Breast epithelium (tissue), 4 donors: ENCODE measurements at regions not wholly inside any gene's neighbourhood (a gene's known extent, or its start where the extent isn't known, plus 50 kb on each side); places are given as distances from the start of the nearest gene placed in this dataset.
"Not testable (repeated sequence)": the region's sequence is repeated elsewhere in the genome, so short reads cannot be mapped to it uniquely, and the experiment has no call there.

ENCODE experiments used
- DNase-seq, 2 donors: peaks; one replicate each; pipeline ENCODE4 v3.0.0-alpha.2; 2019; ENCODE audit warnings: low spot score in 2 of 2
- H3K27ac ChIP-seq, 2 donors: fragments of 200-600 bp; sonication (generic) in 1 of 2; one replicate each; pipeline ENCODE4 v1.5.1; 2016 to 2019; ENCODE audit warnings: mild to moderate bottlenecking in 1 of 2
- H3K27me3 ChIP-seq, 2 donors: fragments of 200-600 bp; sonication (generic) in 1 of 2; one replicate each; pipeline versions ENCODE4 v1.5.1 to v1.6.0; 2017 to 2019; ENCODE audit warnings: control low read depth in 1 of 2, mild to moderate bottlenecking in 1 of 2
- H3K36me3 ChIP-seq: fragments of 200-600 bp; one replicate; pipeline ENCODE4 v1.5.1; 2019
- H3K4me1 ChIP-seq, 2 donors: fragments of 200-600 bp; sonication (generic); one replicate each; pipeline ENCODE4 v1.5.1; 2016 to 2019; ENCODE audit warnings: control low read depth in 1 of 2
- H3K4me3 ChIP-seq, 3 donors: fragments of 200-600 bp; sonication (generic); 1 replicate in 2 of 3; 2 replicates in 1 of 3; pipeline ENCODE4 v1.5.1; 2016 to 2019; ENCODE audit warnings: mild to moderate bottlenecking in 3 of 3, moderate library complexity in 2 of 3
- H3K9me3 ChIP-seq, 2 donors: fragments of 200-600 bp; sonication (generic) in 1 of 2; one replicate each; pipeline ENCODE4 v1.5.1; 2016 to 2019; ENCODE audit warnings: control low read depth in 1 of 2
- CTCF ChIP-seq, 3 donors: fragments of 450-650 bp; IDR thresholded peaks; one replicate each; pipeline ENCODE4 v1.5.1; 2016 to 2017; ENCODE audit warnings: antibody characterized with exemption in 3 of 3, mild to moderate bottlenecking in 3 of 3, moderate library complexity in 3 of 3
- POLR2A ChIP-seq: fragments of 450-650 bp; IDR thresholded peaks from one replicate; pipeline ENCODE4 v1.6.1; 2016; ENCODE audit warnings: antibody characterized with exemption, mild to moderate bottlenecking, moderate library complexity
- POLR2AphosphoS5 ChIP-seq, 3 donors: sonication (generic); formaldehyde crosslinking; IDR thresholded peaks; one replicate each; pipeline ENCODE4 v1.6.1; 2017; ENCODE audit warnings: antibody characterized with exemption in 3 of 3
- intact Hi-C: fragments of 100-400 bp; cut with DNase I; formaldehyde crosslinking; loops from one replicate; pipeline ENCODE4 v1.15.1; 2023; ENCODE audit warnings: low total_unique reads

- no peaks in the 10 kb centered on the region for H3K27me3 ChIP-seq
- no peaks in the 10 kb centered on the region for H3K4me1 ChIP-seq
- no peaks in the 10 kb centered on the region for H3K36me3 ChIP-seq
- DNase-seq = no peak
- no peak for TF ChIP-seq POLR2A
- no peak for TF ChIP-seq POLR2AphosphoS5 (IDR thresholded peaks at IDR 0.05)
- TF ChIP-seq CTCF (IDR thresholded peaks at IDR 0.05) = no peak
- no peaks in the 10 kb centered on the region for H3K9me3 ChIP-seq
- H3K4me3 ChIP-seq = no peak overlapping the region
- H3K27ac ChIP-seq = no peak overlapping the region
- intact Hi-C loops = no loop called here
Measured at GRCh38 chr4:187910741-187911140, 84.8 kb upstream of the ZFP42 start.

GRCh38 chr4:187915406-187915805 is 80.2 kb upstream of the ZFP42 start:
- H3K9me3 ChIP-seq, H3K27me3 ChIP-seq, H3K27ac ChIP-seq, intact Hi-C loops, H3K36me3 ChIP-seq, H3K4me1 ChIP-seq, DNase-seq, H3K4me3 ChIP-seq: not testable (repeated sequence)

GRCh38 chr4:187919966-187920365 is 75.6 kb upstream of the ZFP42 start:
- Histone ChIP-seq H3K27me3 (no peaks in the 10 kb centered on the region), H3K9me3 (no peaks in the 10 kb centered on the region), H3K4me3 (no peak overlapping the region), H3K4me1 (no peaks in the 10 kb centered on the region), H3K36me3 (no peaks in the 10 kb centered on the region), H3K27ac (no peak overlapping the region)
- intact Hi-C loops = no loop called here
- TF ChIP-seq CTCF (IDR thresholded peaks at IDR 0.05) = no peak
- TF ChIP-seq POLR2AphosphoS5 (IDR thresholded peaks at IDR 0.05) = no peak
- TF ChIP-seq POLR2A = no peak
- no peak for DNase-seq

- Histone ChIP-seq H3K27me3 (no peaks in the 10 kb centered on the region), H3K36me3 (no peaks in the 10 kb centered on the region), H3K4me3 (no peak overlapping the region), H3K4me1 (no peaks in the 10 kb centered on the region), H3K9me3 (no peaks in the 10 kb centered on the region), H3K27ac (no peak overlapping the region)
- intact Hi-C loops = loop anchor here (1.0 kb wide), 1 partner anchor 15 kb away; no protein-coding TSS in a partner anchor
- no peak for TF ChIP-seq POLR2AphosphoS5 (IDR thresholded peaks at IDR 0.05)
- no peak for TF ChIP-seq POLR2A
- DNase-seq = no peak
Measured at GRCh38 chr4:187921946-187922623, 73.5 kb upstream of the ZFP42 start.

- H3K27me3 ChIP-seq = no peaks in the 10 kb centered on the region
- intact Hi-C loops = no loop called here
- TF ChIP-seq POLR2AphosphoS5 (IDR thresholded peaks at IDR 0.05) = no peak
- no peak for TF ChIP-seq POLR2A
- no peak for TF ChIP-seq CTCF (IDR thresholded peaks at IDR 0.05)
- H3K4me3 ChIP-seq = no peak overlapping the region
- H3K4me1 ChIP-seq = no peaks in the 10 kb centered on the region
- no peaks in the 10 kb centered on the region for H3K36me3 ChIP-seq
- no peaks in the 10 kb centered on the region for H3K9me3 ChIP-seq
- H3K27ac ChIP-seq = no peak overlapping the region
- DNase-seq = no peak
Measured at GRCh38 chr4:187929024-187929423, 66.5 kb upstream of the ZFP42 start.

- no peaks in the 10 kb centered on the region for H3K9me3 ChIP-seq
- H3K27me3 ChIP-seq = no peaks in the 10 kb centered on the region
- no peak for TF ChIP-seq POLR2AphosphoS5 (IDR thresholded peaks at IDR 0.05)
- no peaks in the 10 kb centered on the region for H3K36me3 ChIP-seq
- H3K4me3 ChIP-seq = no peak overlapping the region
- H3K27ac ChIP-seq = no peak overlapping the region
- no peak for DNase-seq
- intact Hi-C loops = loop anchor here (5.0 kb wide), 1 partner anchor 1672 kb away; no protein-coding TSS in a partner anchor
- H3K4me1 ChIP-seq = no peaks in the 10 kb centered on the region
Measured at GRCh38 chr4:187934766-187935165, 60.8 kb upstream of the ZFP42 start.
